KMS-11 (cell line): ENCODE measurements at regions not wholly inside any gene's neighbourhood (a gene's known extent, or its start where the extent isn't known, plus 50 kb on each side); places are given as distances from the start of the nearest gene placed in this dataset.

Experiments
- H2AFZ ChIP-seq: fragments of 200-600 bp; sonication (generic); 2 replicates; pipeline ENCODE4 v1.6.1; 2016; ENCODE audit warnings: antibody characterized with exemption, mixed run types, low read depth
- H3K27ac ChIP-seq: fragments of 200-600 bp; sonication (generic); 2 replicates; pipeline ENCODE4 v1.6.1; 2016; ENCODE audit warnings: mild to moderate bottlenecking, mixed run types
- H3K27me3 ChIP-seq: fragments of 200-600 bp; sonication (generic); 2 replicates; pipeline ENCODE4 v1.6.1; 2017; ENCODE audit warnings: mild to moderate bottlenecking, low read depth, mixed run types, moderate library complexity; ENCODE audit not compliant: insufficient read depth
- H3K36me3 ChIP-seq: fragments of 200-600 bp; sonication (generic); 2 replicates; pipeline ENCODE4 v1.6.1; 2017; ENCODE audit warnings: mild to moderate bottlenecking, mixed run types; ENCODE audit not compliant: insufficient read depth
- H3K4me1 ChIP-seq: fragments of 200-600 bp; sonication (generic); 2 replicates; pipeline ENCODE4 v1.6.1; 2016; ENCODE audit warnings: mild to moderate bottlenecking, low read depth, mixed run types; ENCODE audit not compliant: poor library complexity, severe bottlenecking
- H3K4me2 ChIP-seq: fragments of 200-600 bp; sonication (generic); 2 replicates; pipeline ENCODE4 v1.7.0; 2016; ENCODE audit warnings: mild to moderate bottlenecking, mixed run types
- H3K4me3 ChIP-seq: fragments of 200-600 bp; sonication (generic); IDR thresholded peaks from 2 replicates; pipeline ENCODE4 v1.6.1; 2017; ENCODE audit warnings: low read depth, low read length, mixed read lengths; ENCODE audit not compliant: insufficient read depth
- H3K79me2 ChIP-seq: fragments of 200-600 bp; sonication (generic); 2 replicates; pipeline ENCODE4 v1.6.1; 2016; ENCODE audit warnings: low read depth, mixed run types; ENCODE audit not compliant: insufficient read depth
- H3K9ac ChIP-seq: fragments of 200-600 bp; sonication (generic); 2 replicates; pipeline ENCODE4 v1.6.1; 2016; ENCODE audit warnings: mild to moderate bottlenecking, mixed run types
- H4K20me1 ChIP-seq: fragments of 200-600 bp; sonication (generic); 2 replicates; pipeline ENCODE4 v1.6.1; 2016; ENCODE audit warnings: mild to moderate bottlenecking, mixed run types; ENCODE audit not compliant: insufficient read depth
- TF ChIP-seq, protein P1 (sequence below): fragments of 200-600 bp; sonication (generic); conservative IDR thresholded peaks from 2 replicates; pipeline ENCODE4 v1.6.1; 2017; ENCODE audit warnings: low read depth, mild to moderate bottlenecking, antibody characterized with exemption, low read length, moderate library complexity, mixed read lengths

DNA sequence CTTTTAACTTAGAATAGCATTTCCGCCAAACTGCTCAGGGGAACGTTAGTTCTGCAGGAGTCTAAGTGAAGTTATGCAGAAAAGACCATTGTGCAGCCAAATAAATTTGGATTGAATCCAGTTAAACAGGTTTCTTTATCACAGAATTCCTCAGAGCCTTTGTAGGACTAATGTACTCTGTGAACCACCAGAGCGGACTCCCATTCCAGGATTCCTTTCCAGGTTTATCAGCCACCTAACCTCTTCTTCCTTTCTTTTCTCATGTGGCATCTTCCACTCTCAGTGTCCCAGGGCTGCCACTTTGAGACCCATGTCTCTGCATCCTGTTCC, 350.4 kb downstream of the TSN start:
- Histone ChIP-seq H3K27me3 (no peaks in the 10 kb centered on the region), H3K4me3 (no peak overlapping the region), H3K36me3 (no peaks in the 10 kb centered on the region), H3K27ac (no peak overlapping the region), H2AFZ (no peak overlapping the region), H3K4me2 (no peak overlapping the region), H3K9ac (no peak overlapping the region), H4K20me1 (no peaks in the 10 kb centered on the region), H3K4me1 (no peaks in the 10 kb centered on the region), H3K79me2 (no peaks in the 10 kb centered on the region)
- TF ChIP-seq, protein P1, sequence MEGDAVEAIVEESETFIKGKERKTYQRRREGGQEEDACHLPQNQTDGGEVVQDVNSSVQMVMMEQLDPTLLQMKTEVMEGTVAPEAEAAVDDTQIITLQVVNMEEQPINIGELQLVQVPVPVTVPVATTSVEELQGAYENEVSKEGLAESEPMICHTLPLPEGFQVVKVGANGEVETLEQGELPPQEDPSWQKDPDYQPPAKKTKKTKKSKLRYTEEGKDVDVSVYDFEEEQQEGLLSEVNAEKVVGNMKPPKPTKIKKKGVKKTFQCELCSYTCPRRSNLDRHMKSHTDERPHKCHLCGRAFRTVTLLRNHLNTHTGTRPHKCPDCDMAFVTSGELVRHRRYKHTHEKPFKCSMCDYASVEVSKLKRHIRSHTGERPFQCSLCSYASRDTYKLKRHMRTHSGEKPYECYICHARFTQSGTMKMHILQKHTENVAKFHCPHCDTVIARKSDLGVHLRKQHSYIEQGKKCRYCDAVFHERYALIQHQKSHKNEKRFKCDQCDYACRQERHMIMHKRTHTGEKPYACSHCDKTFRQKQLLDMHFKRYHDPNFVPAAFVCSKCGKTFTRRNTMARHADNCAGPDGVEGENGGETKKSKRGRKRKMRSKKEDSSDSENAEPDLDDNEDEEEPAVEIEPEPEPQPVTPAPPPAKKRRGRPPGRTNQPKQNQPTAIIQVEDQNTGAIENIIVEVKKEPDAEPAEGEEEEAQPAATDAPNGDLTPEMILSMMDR: no peak

- no peak overlapping the region for H3K27ac ChIP-seq
- H3K9ac ChIP-seq: no peak overlapping the region
- no peaks in the 10 kb centered on the region for H3K4me1 ChIP-seq
- no peak overlapping the region for H3K4me3 ChIP-seq
- no peaks in the 10 kb centered on the region for H4K20me1 ChIP-seq
- H3K36me3 ChIP-seq: no peaks in the 10 kb centered on the region
- TF ChIP-seq, protein P1: no peak
- no peak overlapping the region for H3K4me2 ChIP-seq
- H3K27me3 ChIP-seq: no peaks in the 10 kb centered on the region
- H2AFZ ChIP-seq: no peak overlapping the region
- H3K79me2 ChIP-seq: no peaks in the 10 kb centered on the region
Measured at GRCh38 chr2:122108186-122108585, 352.7 kb downstream of the TSN start.

GRCh38 chr2:122112216-122113005, 357.0 kb downstream of the TSN start:
- Histone ChIP-seq H2AFZ (no peak overlapping the region), H3K9ac (no peak overlapping the region), H3K79me2 (no peaks in the 10 kb centered on the region), H3K27ac (no peak overlapping the region), H3K36me3 (no peaks in the 10 kb centered on the region), H4K20me1 (no peaks in the 10 kb centered on the region), H3K27me3 (no peaks in the 10 kb centered on the region), H3K4me1 (no peaks in the 10 kb centered on the region), H3K4me2 (no peak overlapping the region), H3K4me3 (no peak overlapping the region)
- TF ChIP-seq, protein P1: no peak

DNA sequence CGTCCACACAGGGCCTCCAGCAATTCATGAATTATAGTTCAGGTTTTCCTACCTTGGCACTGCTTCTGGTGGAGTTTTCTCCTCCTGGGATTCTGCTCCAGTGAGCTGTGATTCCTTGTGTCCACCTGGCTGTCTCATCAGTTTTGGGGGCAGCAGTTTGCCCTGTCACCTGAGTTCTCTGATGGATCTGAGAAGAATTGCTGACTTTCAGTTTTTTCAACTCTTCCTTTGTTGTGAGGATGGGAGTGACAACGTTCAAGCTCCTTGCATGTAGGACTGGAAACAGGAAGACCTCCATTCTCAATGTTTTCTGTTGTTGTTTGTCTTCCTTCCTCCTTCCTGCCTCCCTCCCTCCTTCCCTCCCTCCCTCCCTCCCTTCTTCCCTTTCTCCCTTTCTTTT, 359.0 kb downstream of the TSN start:
- H3K9ac ChIP-seq: no peak overlapping the region
- no peaks in the 10 kb centered on the region for H3K27me3 ChIP-seq
- no peaks in the 10 kb centered on the region for H3K4me1 ChIP-seq
- no peaks in the 10 kb centered on the region for H3K36me3 ChIP-seq
- TF ChIP-seq, protein P1: no peak
- H3K79me2 ChIP-seq: no peaks in the 10 kb centered on the region
- H2AFZ ChIP-seq: no peak overlapping the region
- H3K27ac ChIP-seq: no peak overlapping the region
- no peak overlapping the region for H3K4me2 ChIP-seq
- no peaks in the 10 kb centered on the region for H4K20me1 ChIP-seq
- H3K4me3 ChIP-seq: no peak overlapping the region
